NCI-H128 (cell line): ENCODE measurements at regions not wholly inside any gene's neighbourhood (a gene's known extent, or its start where the extent isn't known, plus 50 kb on each side); places are given as distances from the start of the nearest gene placed in this dataset.

Experiments used
- DNase-seq: peaks from one replicate; lab custom pipeline; 2025; ENCODE audit not compliant: unreplicated experiment; lab: John Stamatoyannopoulos, UW

DNA sequence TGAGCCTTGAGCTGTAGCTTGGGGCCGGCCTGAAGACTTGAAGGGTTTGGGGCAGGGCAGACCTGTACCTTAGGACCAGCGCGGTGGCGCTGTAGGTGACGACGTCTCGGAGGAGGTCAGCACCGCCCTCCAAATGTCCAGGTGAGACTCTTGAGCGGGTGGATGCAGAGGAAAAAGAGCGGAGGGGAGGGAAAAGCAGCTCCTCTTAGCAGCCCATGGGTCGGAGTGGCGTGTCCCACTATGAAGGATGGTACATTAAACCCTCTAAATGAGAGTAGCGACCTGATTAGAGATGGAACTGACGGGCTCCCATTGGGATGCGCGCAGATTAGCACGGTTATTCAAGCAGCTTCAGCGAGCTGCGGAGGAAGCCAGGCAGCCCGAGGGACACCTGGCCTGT, 77.0 kb upstream of the MAP1LC3B2 start:
- no peak for DNase-seq

DNA sequence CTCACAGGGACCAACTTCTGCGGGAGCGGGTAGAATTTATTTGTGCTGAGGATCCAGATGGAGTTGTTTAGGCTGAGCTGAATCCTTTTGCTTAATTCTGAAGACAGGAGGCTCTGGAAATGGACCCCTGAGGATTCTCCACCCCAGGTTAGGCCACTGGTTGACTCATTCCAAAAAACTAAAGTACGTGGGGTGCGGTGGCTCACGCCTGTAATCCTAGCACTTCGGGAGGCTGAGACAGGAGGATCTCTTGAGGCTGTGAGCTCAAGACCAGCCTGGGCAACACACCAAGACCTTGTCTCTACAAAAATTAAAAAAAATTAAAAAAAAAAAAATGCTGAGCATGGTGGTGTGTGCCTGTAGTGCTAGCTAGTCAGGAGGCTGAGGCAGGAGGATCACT, 76.3 kb upstream of the MAP1LC3B2 start:
- no peak for DNase-seq

DNA sequence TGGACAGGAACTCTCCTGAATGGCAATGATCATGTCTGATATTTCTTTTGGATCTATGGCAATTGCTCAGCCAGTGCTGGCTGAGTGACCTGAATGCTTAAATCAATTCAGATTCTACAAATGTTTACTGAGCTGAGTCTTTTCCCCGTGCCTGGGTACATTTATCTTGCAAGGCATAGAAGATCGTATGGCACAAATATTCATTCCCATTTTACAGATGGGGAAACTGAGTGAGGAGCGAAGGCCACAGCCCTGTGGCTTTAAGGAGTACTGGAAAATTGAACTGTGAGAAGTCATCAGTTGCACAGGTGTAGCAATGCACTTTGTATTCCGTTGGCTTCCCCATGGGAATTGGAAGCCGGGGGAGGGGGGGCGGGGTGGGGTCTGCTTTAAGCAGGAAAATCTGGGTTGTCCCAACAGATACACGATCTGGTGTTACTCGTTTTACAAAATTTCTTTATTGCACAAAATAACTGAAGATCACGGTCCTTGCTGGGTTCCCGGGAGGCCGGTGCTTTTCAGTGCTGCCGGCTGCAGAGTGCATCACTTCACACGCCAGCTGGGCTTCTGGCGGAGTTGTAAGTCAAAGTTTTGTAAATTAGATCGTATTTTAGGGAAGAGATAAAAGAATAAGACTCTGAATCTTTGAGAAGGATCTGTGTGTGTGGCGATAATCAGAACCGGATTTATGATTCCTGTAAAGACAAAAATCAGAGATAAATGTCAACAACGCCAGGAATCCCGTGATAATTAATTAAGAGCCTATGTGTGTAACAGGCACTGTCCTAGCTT, 75.0 kb upstream of the MAP1LC3B2 start:
- DNase-seq, result no peak

DNA sequence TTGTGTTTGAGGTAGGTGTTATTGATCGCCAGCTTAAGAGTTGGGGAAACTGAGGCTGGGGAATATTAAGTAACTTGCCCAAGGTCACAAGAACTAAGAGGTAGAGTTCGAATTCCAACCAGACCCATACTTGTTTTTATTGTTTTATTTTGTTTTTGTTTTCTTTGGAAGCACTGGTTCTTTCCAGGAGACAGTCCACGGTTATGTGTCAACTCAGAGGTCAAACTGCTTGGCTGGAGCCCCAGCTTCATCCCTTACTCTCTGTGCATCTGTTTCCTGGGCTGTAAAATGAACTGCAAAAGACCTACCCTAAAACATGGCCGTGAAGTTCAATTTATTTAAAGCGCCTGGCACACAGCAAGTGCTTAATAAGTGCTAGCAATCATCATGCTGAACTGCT, 74.4 kb upstream of the MAP1LC3B2 start:
- no peak for DNase-seq

DNA sequence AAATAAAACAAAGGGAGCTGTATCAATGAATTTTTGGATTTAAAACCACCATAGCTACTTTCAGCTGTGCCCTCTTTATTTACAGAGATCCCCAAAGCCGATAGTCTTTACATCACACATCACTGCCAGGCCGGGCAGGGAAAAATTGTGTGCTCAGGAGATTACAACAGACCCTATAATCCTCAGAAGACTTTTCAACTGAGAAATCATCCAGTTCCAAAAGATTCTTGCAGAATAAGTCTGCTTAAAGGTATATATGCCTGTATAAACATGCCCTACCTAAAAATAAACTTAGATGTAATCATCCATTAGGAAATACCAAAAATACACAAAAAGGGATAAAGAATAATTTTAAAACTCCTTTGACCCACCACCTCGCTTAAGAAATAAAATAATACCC, 70.1 kb upstream of the MAP1LC3B2 start:
- no peak for DNase-seq

DNA sequence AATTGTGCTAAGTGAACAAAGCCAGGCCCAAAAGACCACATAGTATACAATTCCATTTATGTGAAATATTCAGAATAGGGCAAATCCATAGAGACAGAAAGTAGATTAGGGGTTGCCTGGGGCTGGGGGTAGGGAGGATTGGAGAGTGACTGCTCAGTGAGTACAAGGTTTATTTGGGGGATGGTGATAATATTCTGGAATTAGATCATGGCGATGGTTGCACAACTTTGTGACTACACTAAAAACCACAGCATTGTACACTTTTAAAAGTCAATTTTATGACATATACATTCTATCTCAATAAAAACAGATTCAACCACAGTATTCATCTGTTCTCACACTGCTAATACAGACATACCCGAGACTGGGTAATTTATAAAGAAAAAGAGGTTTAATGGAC, 68.7 kb upstream of the MAP1LC3B2 start:
- DNase-seq, result no peak

DNA sequence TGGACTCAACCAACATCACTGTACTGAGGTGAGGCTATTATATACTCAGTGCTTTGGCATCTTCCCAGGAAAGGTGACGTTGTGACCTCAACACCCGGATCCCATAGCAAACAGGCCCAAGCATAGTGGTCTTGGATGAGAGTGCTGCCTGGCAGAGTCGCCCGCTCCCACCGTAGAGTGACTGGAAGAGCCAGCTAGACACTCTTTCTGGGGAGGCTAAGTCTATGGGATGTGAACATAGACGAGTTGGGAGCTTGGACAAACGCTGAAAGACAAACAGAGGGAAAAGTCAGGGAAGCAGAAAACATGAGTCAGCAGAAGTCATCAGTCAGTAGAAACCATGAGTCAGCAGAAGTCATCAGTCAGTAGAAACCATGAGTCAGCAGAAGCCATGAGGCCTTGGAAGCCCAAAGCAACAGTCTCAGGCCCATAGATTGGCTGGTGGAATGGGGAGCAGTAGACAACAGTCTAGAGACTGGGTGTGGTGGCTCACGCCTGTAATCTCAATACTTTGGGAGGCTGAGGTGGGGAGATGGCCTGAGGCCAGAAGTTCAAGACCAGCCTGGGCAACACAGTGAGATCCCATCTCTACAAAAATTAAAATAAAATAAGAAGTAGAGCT, 66.4 kb upstream of the MAP1LC3B2 start:
- no peak for DNase-seq

DNA sequence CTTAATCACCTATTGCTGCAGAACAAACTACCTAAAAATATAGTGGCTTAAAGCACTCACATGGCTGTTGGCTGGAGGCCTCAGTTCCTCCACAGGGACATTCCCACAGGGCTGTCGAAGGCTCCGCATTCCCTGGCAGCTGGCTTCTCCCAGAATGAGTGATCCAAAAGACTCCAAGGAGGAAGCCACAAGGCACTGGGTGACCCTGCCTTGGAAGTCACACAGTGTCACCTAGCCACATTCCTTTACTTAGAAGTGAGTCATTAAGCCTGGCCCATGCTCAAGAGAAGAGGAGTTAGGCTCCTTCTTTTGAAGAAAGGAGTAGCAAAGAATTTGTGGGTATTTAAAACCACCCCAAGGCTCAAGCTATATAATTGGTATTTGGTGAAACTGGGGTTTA, 63.9 kb upstream of the MAP1LC3B2 start:
- no peak for DNase-seq

DNA sequence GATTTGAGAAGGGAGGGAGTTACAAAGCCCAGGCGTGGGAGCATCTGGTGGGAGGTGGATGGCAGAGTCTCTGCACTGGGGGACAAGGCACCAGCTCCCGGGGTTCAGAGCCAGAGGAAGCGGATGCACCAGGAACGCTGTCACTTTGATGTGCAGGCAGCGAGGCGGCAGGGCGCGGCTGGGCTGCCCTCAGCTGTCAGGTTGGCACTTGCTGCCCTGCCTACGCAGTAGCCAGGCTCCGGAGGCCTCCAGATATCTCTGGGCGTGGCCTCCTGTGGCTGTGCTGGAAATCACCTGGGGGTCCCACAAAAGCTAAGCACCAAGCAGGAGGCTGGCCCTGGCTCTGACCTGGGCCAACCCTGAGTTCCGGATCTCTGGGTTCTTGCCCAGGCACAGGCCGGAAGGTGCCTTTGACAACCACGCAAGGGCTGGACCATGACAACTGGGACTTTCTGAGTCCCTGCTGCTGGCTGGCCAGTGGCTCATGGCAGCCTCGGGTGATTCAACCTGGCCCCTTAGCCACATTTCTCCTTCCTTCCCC, 62.1 kb upstream of the MAP1LC3B2 start:
- DNase-seq, result no peak

DNA sequence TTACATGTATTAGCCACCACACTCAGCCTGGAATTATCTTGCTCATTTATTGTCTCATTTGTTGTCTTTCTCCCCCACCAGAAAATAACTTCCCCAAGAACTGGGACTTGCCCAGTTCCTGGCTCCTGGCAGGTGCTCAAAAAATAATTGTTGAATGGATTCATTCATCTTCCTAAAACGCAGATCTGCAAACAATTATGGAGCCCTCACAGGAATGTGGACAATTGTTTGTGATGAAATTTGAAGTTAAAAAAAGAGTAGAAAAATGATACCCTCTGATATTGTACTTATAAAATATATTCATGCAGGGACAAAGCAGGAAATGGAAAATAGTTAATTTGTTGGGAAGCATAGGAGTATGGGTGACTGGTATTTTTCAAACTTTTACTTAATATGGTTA, 60.7 kb upstream of the MAP1LC3B2 start:
- no peak for DNase-seq

DNA sequence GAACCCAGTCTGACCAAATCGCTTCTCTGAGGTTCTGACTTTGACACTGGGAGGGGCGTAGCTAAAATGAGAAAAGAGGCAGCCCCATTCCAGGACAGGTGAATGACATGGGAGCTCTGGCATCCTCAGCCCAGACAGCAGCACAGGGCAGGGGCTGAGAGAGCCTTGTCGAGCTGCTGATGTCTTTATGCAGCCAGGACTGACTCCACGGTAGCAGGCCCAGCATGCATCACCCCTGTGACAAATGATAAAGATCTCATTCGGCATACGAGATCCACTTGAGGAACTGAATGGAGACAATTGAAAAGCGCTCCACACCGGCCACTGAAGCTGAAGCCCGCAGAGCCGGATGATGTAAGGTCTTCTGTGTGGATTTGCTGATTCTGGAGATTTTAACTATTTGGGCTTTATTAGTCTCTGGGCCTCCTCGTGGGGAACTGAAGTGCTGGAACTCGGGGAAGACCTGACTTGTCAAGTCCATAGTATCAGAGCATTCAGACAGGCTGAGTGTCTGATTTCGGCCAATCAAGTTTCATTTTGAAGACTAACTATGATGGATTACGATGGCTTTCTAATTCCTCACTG, 56.9 kb upstream of the MAP1LC3B2 start:
- no peak for DNase-seq

DNA sequence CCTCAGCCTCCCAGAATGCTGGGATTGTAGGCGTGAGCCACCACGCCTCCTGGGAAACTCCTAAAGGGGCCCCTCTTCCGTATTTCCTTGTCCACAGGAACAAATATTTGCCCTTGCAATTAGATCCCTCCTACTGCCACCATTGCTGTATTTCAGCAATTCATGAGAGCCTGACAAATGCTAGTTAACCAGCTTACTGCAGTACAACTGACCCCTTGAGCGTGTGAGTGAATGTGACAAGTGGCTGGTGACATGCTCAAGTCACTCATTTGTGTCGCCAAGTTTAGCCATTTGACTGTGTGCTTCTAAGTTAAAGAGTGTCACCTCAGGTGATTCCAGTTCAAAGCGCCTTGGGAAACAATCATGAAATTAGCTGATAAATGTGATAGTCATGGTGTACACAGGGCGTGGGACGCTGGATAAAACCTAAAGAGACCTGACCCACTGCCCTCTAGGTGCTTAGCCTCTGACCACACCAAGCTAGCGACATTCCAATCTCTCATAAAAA, 56.1 kb upstream of the MAP1LC3B2 start:
- DNase-seq, result no peak

DNA sequence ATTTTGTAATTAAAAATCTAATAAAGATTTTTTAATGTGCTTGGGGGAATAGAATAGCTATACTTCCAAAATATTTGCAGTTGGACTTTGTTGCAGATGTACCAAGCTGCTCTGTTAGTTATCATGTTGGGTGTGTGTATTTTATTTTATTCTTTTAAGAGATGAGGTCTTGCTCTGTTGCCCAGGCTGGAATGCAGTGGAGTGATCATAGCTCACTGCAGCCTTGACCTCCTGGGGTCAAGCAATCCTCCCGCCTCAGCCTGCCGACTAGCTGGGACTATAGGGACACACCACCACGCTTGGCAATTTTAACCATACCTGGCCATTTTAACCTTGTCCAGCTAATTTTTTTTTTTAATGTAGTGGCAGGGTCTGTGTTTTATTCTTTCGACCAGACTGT, 54.7 kb upstream of the MAP1LC3B2 start:
- no peak for DNase-seq

DNA sequence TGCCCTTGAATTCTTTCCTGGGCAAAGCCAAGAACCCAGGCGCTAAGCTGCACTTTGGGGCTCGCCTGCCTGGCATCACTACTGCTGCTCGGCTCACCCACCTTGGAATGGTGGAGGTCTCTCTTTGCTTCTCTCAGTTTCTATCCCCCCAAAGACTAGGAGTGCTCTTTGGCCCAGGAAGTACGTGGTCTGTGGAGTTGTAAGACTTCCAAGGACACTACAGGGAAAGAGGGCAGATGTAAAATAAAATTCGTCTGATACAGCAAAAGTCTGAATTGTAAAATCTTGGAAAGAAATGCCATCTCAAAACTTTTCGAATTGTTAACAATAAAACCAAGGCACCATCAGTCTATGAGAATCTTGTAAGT, 52.5 kb upstream of the MAP1LC3B2 start:
- DNase-seq, result no peak

DNA sequence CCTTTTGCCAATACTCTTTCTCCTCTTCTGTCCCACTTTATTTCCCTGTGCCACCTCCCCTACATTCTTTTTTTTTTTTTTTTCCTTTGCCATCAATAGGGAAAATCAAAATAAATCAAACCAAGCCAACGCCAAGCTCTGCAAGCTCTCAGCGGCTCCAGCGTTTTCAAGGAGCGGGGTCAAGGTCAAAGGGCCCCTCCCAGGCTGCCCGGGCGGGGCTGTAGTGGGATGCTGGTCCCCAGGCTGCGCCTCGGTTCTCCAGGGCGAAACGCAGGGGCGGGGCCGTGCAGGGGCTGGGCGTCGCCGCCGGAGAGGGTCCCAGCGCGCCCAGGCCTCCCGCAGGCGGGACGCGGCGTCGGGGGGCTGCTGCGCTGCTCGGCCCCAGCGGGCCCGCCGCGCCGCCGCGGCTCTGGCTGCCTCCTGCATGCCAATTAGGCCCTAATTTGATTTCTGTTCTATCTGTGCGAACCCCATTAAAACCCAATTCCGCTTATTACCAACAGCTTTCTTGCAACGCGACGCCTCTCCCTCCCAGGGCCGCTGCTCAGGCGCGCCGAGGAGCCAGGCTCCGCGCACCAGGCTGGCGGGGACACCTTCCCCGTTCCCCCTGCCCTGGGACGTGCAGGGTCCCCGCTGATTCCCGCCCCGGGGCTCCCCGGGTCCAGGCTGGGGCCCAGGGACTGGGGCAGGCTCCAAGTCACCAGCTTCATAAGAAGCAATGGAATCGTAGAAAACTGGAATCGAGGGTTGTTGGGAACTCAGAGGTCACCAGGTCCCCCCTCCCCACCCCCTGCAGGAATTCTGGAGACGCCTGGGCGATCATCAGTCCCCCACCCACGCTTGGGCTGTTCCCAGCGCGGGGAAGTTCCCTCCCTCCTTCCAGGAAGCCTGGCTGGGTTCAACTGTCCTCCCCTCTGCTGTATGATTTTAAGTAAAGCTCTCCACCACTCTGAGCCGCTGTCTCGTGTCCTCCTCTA, 50.7 kb upstream of the MAP1LC3B2 start:
- DNase-seq, result peak; percentile 5
